CD4-positive, alpha-beta T cell (primary cell): ENCODE measurements at regions not wholly inside any gene's neighbourhood (a gene's known extent, or its start where the extent isn't known, plus 50 kb on each side); places are given as distances from the start of the nearest gene placed in this dataset.

Experiments
- ATAC-seq: fragments of 200-7000 bp; cut with Tn5 transposase; one replicate; pipeline ENCODE4 v1.10.0; 2022; ENCODE audit warnings: mild to moderate bottlenecking; ENCODE audit not compliant: poor library complexity
- CTCF ChIA-PET: fragments of 350-600 bp; sonication (Branson Sonifier 250); formaldehyde crosslinking; loops from one replicate; lab custom pipeline; 2021; ENCODE audit warnings: antibody characterized with exemption, inconsistent platforms; lab: Charles Lee
- POLR2A ChIA-PET: fragments of 350-600 bp; sonication (Branson Sonifier 250); formaldehyde crosslinking; loops from one replicate; lab custom pipeline; 2021; ENCODE audit warnings: antibody characterized with exemption, inconsistent platforms; lab: Charles Lee
- DNase-seq, 14 experiments: peaks; one replicate each; pipeline ENCODE4 v3.0.0-alpha.2; 2013 to 2020; ENCODE audit warnings: mixed read lengths in 2 of 14
- H3K27ac ChIP-seq, 2 donors: one replicate each; pipeline versions ENCODE4 v1.5.1 to v1.7.0; 2013; ENCODE audit warnings: low read length in 2 of 2, low read depth in 1 of 2, mild to moderate bottlenecking in 1 of 2
- H3K27me3 ChIP-seq, 2 experiments: 1 replicate in 1 of 2; 2 replicates in 1 of 2; pipeline versions ENCODE4 v1.6.1 to v1.7.0; 2013; ENCODE audit warnings: low read length in 2 of 2, control low read depth in 1 of 2, mild to moderate bottlenecking in 1 of 2, moderate library complexity in 1 of 2; ENCODE audit not compliant: insufficient read depth in 2 of 2, control insufficient read depth in 1 of 2
- H3K36me3 ChIP-seq: one replicate; pipeline ENCODE4 v1.6.1; 2013; ENCODE audit warnings: low read length, control low read depth; ENCODE audit not compliant: insufficient read depth
- H3K4me1 ChIP-seq: one replicate; pipeline ENCODE4 v1.6.1; 2013; ENCODE audit warnings: low read length, control low read depth; ENCODE audit not compliant: insufficient read depth
- H3K4me3 ChIP-seq: one replicate; pipeline ENCODE4 v1.5.1; 2013; ENCODE audit warnings: mild to moderate bottlenecking, low read length, moderate library complexity
- H3K9me3 ChIP-seq, 2 experiments: 1 replicate in 1 of 2; 2 replicates in 1 of 2; pipeline versions ENCODE4 v1.6.1 to v1.7.0; 2013; ENCODE audit warnings: low read length in 2 of 2, mild to moderate bottlenecking in 2 of 2, control low read depth in 1 of 2, moderate library complexity in 1 of 2; ENCODE audit not compliant: control insufficient read depth in 1 of 2, insufficient read depth in 1 of 2
- H3K27ac Mint-ChIP-seq: one replicate; pipeline ENCODE4 v1.8.0; 2020; ENCODE audit warnings: mixed read lengths
- H3K27me3 Mint-ChIP-seq: one replicate; pipeline ENCODE4 v1.8.0; 2021; ENCODE audit warnings: mixed read lengths
- H3K36me3 Mint-ChIP-seq: one replicate; pipeline ENCODE4 v1.8.0; 2021; ENCODE audit warnings: low read depth, mixed read lengths
- H3K4me1 Mint-ChIP-seq: one replicate; pipeline ENCODE4 v1.8.0; 2021; ENCODE audit warnings: low read depth, mixed read lengths
- H3K4me3 Mint-ChIP-seq: one replicate; pipeline ENCODE4 v1.8.0; 2020; ENCODE audit warnings: mild to moderate bottlenecking, mixed read lengths
- H3K9me3 Mint-ChIP-seq: one replicate; pipeline ENCODE4 v1.8.0; 2020; ENCODE audit warnings: mixed read lengths
- intact Hi-C, 2 experiments: fragments of 100-400 bp; cut with DNase I in 1 of 2; cut with micrococcal nuclease in 1 of 2; formaldehyde crosslinking; loops; one replicate each; pipeline versions ENCODE4 v1.15.1 to v1.9.0; 2023 to 2025; cut with DNase I, micrococcal nuclease
- TF ChIP-seq, protein P1 (sequence below): fragments of 200-600 bp; IDR thresholded peaks from one replicate; pipeline ENCODE4 v1.8.0; 2022; ENCODE audit warnings: antibody characterized with exemption, mild to moderate bottlenecking

- TF ChIP-seq, protein P1, sequence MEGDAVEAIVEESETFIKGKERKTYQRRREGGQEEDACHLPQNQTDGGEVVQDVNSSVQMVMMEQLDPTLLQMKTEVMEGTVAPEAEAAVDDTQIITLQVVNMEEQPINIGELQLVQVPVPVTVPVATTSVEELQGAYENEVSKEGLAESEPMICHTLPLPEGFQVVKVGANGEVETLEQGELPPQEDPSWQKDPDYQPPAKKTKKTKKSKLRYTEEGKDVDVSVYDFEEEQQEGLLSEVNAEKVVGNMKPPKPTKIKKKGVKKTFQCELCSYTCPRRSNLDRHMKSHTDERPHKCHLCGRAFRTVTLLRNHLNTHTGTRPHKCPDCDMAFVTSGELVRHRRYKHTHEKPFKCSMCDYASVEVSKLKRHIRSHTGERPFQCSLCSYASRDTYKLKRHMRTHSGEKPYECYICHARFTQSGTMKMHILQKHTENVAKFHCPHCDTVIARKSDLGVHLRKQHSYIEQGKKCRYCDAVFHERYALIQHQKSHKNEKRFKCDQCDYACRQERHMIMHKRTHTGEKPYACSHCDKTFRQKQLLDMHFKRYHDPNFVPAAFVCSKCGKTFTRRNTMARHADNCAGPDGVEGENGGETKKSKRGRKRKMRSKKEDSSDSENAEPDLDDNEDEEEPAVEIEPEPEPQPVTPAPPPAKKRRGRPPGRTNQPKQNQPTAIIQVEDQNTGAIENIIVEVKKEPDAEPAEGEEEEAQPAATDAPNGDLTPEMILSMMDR, result no peak
- ChIA-PET POLR2A (no interaction called here), CTCF (no interaction called here)
- H3K4me1 ChIP-seq, result no peaks in the 10 kb centered on the region
- H3K27ac Mint-ChIP-seq, result no peak overlapping the region
- intact Hi-C loops, result no loop called here
- no peaks in the 10 kb centered on the region for H3K36me3 Mint-ChIP-seq
- no peak overlapping the region for H3K4me3 ChIP-seq
- H3K27me3 Mint-ChIP-seq, result no peaks in the 10 kb centered on the region
- peaks cover 0 to 2% of the 10 kb centered on the region in 2 experiments for H3K27me3 ChIP-seq
- no peaks in the 10 kb centered on the region for H3K9me3 ChIP-seq
- ATAC-seq, result no peak
- H3K4me3 Mint-ChIP-seq, result no peak overlapping the region
- peak in 1 of 14 experiments; percentile 1 for DNase-seq
- no peak overlapping the region for H3K27ac ChIP-seq
- no peaks in the 10 kb centered on the region for H3K4me1 Mint-ChIP-seq
- no peaks in the 10 kb centered on the region for H3K36me3 ChIP-seq
- no peaks in the 10 kb centered on the region for H3K9me3 Mint-ChIP-seq
Measured at GRCh38 chr3:66572938-66573710, 72.3 kb upstream of the LRIG1 start.

DNA sequence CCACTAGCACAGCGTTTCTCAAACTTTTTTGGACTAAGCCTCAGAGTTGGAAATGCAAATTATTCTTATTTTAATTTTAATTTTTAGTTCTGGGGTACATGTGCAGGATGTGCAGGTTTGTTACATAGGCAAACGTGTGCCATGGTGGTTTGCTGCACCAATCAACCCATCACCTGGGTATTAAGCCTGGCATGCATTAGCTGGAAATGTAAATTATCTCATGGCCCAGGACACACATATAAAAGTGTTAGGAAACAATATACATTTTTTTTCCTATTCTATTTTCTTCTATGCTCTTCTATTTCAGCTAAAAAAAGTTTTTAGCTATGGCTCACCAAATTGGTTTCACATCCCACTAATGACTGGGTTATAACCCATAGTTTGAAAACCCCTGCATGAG, 73.3 kb upstream of the LRIG1 start:
- TF ChIP-seq, protein P1, result no peak
- no peak overlapping the region for H3K4me3 Mint-ChIP-seq
- ChIA-PET CTCF (no interaction called here), POLR2A (no interaction called here)
- H3K27ac Mint-ChIP-seq, result no peak overlapping the region
- Histone ChIP-seq H3K9me3 (no peaks in the 10 kb centered on the region), H3K4me3 (no peak overlapping the region), H3K4me1 (no peaks in the 10 kb centered on the region), H3K36me3 (no peaks in the 10 kb centered on the region), H3K27ac (no peak overlapping the region), H3K27me3 (peaks cover 0 to 2% of the 10 kb centered on the region in 2 experiments)
- ATAC-seq (no peak), DNase-seq (no peak)
- H3K4me1 Mint-ChIP-seq, result no peaks in the 10 kb centered on the region
- intact Hi-C loops, result no loop called here
- H3K27me3 Mint-ChIP-seq, result no peaks in the 10 kb centered on the region
- no peaks in the 10 kb centered on the region for H3K9me3 Mint-ChIP-seq
- H3K36me3 Mint-ChIP-seq, result no peaks in the 10 kb centered on the region

DNA sequence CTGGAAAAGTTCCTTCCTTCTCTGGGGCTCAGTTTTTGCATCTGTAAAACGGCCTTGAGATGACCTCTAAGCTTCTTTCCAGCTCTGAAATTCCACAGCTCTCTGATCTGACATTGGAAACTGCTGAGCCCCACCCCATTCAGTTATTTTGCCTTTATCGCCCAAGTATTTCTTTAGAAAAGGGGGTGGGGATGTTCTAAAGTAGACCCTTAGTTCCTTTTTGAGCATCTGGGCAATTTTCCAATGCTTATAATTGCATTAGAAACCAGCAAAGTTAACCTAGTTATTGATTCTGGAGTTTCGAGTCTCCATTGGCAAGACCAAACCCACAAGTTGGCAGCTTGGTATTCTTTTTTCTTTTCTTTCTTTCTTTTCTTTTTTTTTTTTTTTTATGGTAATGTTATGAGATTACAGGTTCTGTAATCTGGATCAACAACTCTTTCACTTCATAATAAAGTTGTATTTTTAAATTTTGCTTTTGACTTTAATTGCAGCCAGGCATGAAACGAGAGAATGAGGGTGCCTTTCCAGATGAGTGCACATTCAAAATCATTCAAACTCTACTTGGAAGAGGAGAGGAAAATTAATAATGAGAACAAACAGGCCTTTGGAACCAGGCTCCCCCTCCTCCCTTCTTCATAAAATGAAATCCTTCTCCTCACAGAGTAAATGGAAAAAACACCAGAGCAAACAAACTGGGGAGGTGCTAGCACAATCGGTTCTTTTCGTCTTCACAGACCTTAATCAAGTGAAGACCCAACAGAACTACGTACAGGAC, 76.8 kb upstream of the LRIG1 start:
- Histone ChIP-seq H3K36me3 (no peaks in the 10 kb centered on the region), H3K27ac (no peak overlapping the region), H3K4me3 (no peak overlapping the region), H3K9me3 (no peaks in the 10 kb centered on the region), H3K4me1 (peaks cover 5% of the 10 kb centered on the region), H3K27me3 (peaks cover 0 to 4% of the 10 kb centered on the region in 2 experiments)
- Mint-ChIP-seq H3K27ac (no peak overlapping the region), H3K27me3 (peaks cover 7% of the 10 kb centered on the region), H3K4me1 (peaks cover 4% of the 10 kb centered on the region), H3K4me3 (no peak overlapping the region), H3K9me3 (no peaks in the 10 kb centered on the region), H3K36me3 (no peaks in the 10 kb centered on the region)
- ATAC-seq (no peak), DNase-seq (no peak)
- POLR2A ChIA-PET, result no interaction called here
- CTCF ChIA-PET, result no interaction called here
- TF ChIP-seq, protein P1, result no peak
- intact Hi-C loops, result no loop called here
